ENCODE measurements at regions not wholly inside any gene's neighbourhood (a gene's known extent, or its start where the extent isn't known, plus 50 kb on each side); places are given as distances from the start of the nearest gene placed in this dataset.

GRCh38 chr1:234665975-234666605 is 56.1 kb upstream of the IRF2BP2 start:
- FAIRE-seq (no peak), DNase-seq (ENCODE audit: insufficient read length, low spot score) (no peak)
- TF ChIP-seq POLR2AphosphoS5 (IDR thresholded peaks at IDR 0.05; ENCODE audit: low read depth, low read length) (no peak), PAX5 (IDR thresholded peaks at IDR 0.05; ENCODE audit: insufficient read depth, low read length, severe bottlenecking) (no peak), TAF1 (IDR thresholded peaks at IDR 0.05; ENCODE audit: low read depth, low read length) (no peak), POU2F2 (IDR thresholded peaks at IDR 0.05; ENCODE audit: low read depth, low read length) (no peak), POLR2A (IDR thresholded peaks at IDR 0.05; ENCODE audit: low read depth, low read length) (no peak), SPI1 (IDR thresholded peaks at IDR 0.05; ENCODE audit: low read depth, low read length) (no peak)

- FAIRE-seq (no peak), DNase-seq (ENCODE audit: insufficient read length, low spot score) (no peak)
- TF ChIP-seq POLR2AphosphoS5 (IDR thresholded peaks at IDR 0.05; ENCODE audit: low read depth, low read length) (no peak), PAX5 (IDR thresholded peaks at IDR 0.05; ENCODE audit: insufficient read depth, low read length, severe bottlenecking) (no peak), POU2F2 (IDR thresholded peaks at IDR 0.05; ENCODE audit: low read depth, low read length) (no peak), TAF1 (IDR thresholded peaks at IDR 0.05; ENCODE audit: low read depth, low read length) (no peak), POLR2A (IDR thresholded peaks at IDR 0.05; ENCODE audit: low read depth, low read length) (no peak), SPI1 (IDR thresholded peaks at IDR 0.05; ENCODE audit: low read depth, low read length) (no peak)
These were observed 52.2 kb upstream of the IRF2BP2 start for GRCh38 chr1:234662148-234662547.

- FAIRE-seq, result no peak
- no peak for DNase-seq (ENCODE audit: insufficient read length, low spot score)
- TF ChIP-seq TAF1 (IDR thresholded peaks at IDR 0.05; ENCODE audit: low read depth, low read length), result no peak
- TF ChIP-seq POU2F2 (IDR thresholded peaks at IDR 0.05; ENCODE audit: low read depth, low read length), result no peak
- no peak for TF ChIP-seq POLR2A (IDR thresholded peaks at IDR 0.05; ENCODE audit: low read depth, low read length)
- TF ChIP-seq PAX5 (IDR thresholded peaks at IDR 0.05; ENCODE audit: insufficient read depth, low read length, severe bottlenecking), result no peak
- TF ChIP-seq SPI1 (IDR thresholded peaks at IDR 0.05; ENCODE audit: low read depth, low read length), result no peak
- TF ChIP-seq POLR2AphosphoS5 (IDR thresholded peaks at IDR 0.05; ENCODE audit: low read depth, low read length), result no peak
These were observed 51.4 kb upstream of the IRF2BP2 start for GRCh38 chr1:234661317-234661928.

- TF ChIP-seq TAF1 (IDR thresholded peaks at IDR 0.05; ENCODE audit: low read depth, low read length) (no peak), PAX5 (IDR thresholded peaks at IDR 0.05; ENCODE audit: insufficient read depth, low read length, severe bottlenecking) (no peak), POLR2AphosphoS5 (IDR thresholded peaks at IDR 0.05; ENCODE audit: low read depth, low read length) (no peak), POLR2A (IDR thresholded peaks at IDR 0.05; ENCODE audit: low read depth, low read length) (no peak), POU2F2 (IDR thresholded peaks at IDR 0.05; ENCODE audit: low read depth, low read length) (no peak), SPI1 (IDR thresholded peaks at IDR 0.05; ENCODE audit: low read depth, low read length) (no peak)
- FAIRE-seq (no peak), DNase-seq (ENCODE audit: insufficient read length, low spot score) (no peak)
These were observed 50.7 kb upstream of the IRF2BP2 start for GRCh38 chr1:234660536-234661316.
